ENCODE measurements at regions not wholly inside any gene's neighbourhood (a gene's known extent, or its start where the extent isn't known, plus 50 kb on each side); places are given as distances from the start of the nearest gene placed in this dataset.

GRCh38 chr7:140996-141395, 51.4 kb upstream of the FAM20C start:
- TF ChIP-seq YY1 (IDR thresholded peaks at IDR 0.05; ENCODE audit: insufficient read depth, insufficient read length) (no peak), SUZ12 (IDR thresholded peaks at IDR 0.05; ENCODE audit: extremely low read depth, insufficient read depth, insufficient read length) (no peak)
